ENCODE measurements at regions not wholly inside any gene's neighbourhood (a gene's known extent, or its start where the extent isn't known, plus 50 kb on each side); places are given as distances from the start of the nearest gene placed in this dataset.

DNA sequence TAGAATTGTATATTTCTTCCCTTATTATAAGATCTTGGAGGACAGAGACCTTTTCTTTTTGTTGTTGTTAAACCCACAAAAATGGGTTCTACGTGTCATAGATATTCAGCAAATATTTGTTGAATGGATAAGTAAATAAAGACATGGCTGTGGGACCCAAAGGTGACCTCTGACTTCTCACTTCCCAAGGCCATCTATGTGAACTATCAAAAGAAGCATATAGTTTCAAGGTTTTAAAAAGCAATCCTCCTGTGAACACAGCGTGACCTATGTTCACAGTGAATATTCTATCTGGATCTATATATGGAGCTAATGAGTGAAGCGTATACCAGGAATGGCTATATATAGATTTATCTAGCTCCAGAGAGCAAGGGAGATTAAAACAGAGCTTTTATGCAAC, 312.8 kb upstream of the C11orf87 start:
- no peak for DNase-seq

DNA sequence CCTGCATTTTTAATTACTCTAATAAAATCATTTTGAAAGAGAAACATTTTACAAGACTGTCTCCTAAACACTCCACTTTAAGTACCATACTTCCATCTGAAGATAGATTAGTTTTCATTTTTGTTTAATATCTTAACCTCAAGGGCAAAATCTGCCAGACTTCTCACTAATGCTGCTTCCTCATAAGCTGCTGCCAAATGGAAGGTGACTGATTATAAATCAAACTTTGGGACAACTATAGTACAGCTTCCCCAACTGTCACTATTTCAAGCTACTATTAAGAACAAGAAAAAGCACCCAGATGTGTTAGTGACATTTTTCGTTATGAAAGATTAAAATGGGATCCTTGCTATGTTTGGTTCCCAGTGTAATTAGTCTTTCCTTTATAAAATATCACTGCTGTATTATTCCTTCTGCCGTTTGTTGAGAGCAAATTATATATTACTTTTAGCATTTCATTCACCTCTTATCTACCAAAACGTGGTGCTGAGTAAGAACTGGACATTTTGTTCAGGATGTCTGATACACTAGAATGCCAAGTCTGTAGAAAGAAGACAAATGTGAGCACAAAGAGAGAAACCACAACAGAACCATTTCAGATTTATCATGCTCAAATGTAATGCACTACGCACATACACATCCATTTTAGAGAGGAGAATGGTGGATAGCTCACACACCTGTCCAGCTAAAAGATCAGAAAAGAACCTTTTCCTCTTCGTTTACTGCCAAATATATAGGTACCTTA, 312.2 kb upstream of the C11orf87 start:
- DNase-seq, result no peak

DNA sequence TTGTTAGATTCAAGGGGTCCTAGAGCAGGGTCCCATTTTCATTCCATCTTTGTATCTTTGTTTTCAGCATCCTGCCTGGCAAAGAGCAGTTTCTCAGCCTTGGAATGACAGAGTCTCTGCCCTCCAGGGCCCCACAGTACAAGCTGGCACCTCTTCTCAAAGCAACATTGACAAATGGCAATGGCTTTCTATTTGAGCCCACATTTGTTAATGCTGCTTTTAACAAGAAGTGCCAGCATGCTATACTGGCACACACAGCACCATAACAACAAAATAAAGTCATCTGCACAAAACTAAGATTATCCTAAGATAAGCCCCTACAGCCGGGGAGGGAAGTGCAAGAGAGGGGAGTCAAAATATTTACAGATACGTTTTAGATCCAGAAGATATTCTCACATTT, 309.7 kb upstream of the C11orf87 start:
- DNase-seq, result no peak

DNA sequence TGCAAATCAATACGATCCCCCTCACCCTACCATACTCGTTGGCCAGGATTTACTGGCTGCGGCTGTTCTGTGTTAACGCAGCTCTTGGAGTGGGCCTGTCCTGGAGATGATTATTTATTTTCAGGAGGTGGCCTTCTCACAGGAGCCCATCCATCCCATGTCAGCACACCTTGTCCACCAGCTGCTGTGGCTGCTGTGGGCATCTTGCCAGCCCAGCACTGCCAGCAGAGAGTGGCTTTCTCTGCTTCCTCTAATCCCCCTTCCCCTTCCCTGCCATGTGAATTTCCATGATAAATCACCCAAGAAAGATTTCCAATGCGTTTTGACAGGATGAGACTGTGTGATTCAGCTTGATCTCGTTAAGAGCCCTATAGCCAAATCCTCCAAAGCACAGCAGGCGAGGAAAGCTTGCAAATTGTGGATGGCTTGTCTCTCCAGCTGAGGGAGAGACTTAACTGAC, 309.1 kb upstream of the C11orf87 start:
- DNase-seq, result no peak

DNA sequence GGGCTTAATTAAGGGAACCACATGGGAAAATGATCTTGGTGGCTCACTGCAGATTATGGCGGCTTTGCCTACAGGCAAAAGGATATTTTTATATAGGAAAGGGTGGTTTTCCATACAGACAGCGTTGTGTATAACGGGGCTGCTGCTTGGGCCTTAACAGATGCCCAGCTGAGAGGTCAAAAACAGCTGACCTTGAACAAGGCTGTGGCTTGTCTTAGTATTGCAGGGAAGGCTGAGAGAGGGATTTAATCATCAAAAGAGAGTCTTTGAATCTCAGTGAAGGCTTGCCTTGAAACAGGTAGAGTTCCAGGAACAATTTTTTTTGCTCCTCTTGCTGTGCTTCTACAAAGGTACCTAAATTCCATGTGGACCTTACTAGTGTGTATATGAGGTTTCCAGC, 301.6 kb upstream of the C11orf87 start:
- no peak for DNase-seq

DNA sequence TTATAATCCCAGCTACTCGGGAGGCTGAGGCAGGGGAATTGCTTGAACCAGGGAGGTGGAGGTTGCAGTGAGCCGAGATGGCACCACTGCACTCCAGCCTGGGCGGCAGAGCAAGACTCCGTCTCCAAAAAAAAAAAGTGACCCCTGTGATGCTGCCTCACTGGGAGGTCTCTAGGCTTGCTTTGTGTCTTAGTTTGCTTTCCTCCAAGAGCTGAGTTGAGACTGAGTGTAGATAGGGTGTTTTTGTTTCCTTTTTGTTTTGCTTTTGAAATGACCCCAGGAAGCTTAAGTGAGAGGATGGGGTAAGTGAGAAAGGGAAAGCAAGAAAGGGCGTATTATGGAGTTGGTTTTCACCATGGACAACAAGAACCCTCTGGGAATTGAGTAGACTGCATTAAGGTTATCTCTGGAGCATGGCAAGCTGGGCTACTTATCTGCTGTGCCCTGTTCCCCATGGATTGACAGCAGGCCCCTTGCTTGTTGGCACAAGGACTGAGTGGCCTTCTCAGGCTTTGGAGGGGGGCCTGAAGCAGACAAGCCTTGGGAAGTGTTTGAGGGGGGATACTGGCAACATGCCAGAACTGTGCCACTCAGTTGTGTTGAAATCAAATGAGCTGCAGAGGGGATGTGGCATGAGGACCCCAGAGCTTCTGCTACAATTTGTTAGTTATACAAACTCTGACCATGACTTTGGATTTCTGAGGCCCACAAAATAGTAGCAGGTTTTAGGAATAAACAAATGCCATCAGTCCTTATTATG, 300.6 kb upstream of the C11orf87 start:
- DNase-seq, result no peak

DNA sequence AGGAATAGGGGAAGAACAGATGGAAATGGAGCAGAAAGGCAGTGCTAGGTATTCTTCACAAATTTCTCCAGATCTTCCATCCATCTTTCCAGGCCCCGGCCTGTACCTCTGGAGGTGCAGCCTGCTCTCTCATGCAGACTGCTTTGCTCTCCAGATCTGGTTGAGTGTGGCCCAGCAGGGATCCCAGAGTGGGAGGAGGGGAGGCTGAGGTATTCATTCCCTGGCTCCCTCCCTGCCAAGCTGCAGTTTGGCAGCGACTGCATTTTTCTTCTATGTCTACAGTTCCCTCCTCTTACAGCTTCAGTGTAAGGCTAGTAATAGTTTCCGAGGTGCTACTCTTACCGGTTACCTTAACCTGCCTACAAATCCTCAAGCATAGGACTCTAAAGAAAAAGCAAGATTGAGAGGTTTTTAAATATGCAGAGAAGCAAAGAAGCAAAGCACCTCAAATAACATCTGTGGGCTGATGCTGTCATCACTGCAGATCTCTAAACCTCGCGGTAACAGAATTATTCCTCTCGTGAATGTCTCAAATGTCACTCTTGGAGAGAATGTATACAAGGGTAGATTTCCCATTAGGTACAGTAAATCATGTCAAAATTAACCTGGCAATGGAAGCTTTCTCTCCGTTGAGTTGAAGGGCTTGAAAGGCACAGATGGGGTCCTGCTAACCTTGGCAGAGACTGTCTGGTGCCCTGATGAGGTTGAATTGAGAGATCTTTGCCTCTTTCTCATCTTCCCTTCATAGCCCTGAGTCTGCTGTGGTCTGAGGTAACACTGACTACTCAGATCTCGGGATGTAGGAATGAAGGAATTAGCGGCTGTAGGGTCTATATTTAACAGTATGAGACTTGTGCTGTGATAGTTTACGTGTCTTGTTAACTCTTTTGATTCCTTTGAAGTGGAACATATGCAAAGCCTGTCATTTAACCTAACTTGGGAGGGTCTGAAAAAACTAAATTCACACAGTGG, 297.9 kb upstream of the C11orf87 start:
- DNase-seq, result no peak

DNA sequence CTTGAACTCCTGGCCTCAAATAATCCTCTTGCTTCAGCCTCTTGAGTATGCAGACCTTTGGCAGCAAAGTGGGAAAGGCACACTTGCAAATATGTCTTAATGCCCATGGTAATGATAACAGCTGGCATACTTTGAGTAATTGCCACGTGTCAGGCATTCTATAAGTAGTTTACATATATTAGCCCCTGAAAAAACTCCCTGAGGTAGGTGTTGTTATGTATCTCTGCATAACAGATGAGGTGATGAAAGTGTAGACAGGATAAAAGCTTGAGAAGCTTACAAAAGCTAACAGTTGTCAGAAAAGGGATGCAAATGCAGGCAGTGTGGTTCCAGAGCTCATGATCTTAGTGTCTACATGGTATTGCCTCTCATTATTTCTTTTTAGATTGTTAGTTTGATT, 291.1 kb upstream of the C11orf87 start:
- DNase-seq, result no peak

DNA sequence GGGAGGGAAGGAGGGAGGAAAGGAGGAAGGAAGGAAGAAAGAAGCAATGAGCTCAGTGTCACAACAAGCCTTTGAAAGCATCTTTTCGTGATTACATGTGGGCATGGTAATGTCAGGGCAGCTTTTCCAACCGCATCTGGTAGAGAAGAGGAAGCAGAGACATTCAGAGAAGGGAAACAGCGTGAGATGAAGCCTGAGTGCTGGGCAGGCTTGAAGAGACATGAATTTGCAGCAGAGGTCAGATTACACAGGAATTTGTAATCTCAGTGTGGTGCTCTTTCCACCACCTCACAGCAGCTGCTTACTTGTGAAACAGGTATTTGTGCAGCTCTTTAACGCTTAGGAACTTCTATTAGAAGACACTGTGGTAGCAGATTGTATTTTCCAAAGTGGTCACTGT, 289.5 kb upstream of the C11orf87 start:
- DNase-seq, result no peak

DNA sequence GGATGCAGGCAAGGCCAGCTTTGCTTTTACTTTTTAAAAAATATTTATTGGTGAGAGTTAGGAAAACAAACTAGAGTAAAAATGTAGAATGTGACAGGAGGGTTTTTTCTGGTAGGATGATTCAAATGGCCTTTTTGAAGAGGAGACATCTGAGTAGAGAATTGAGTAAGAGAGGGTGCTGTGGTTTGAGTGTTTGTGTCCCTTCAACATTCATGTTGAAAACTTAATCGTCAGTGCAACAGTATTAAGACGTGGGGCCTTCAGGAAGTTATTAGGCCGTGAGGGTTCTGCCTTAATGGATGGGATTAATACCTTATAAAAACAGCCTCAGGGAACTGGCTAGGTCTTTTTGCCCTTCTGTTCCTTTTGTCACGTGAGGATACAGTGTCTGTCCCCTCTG, 288.8 kb upstream of the C11orf87 start:
- DNase-seq, result no peak

DNA sequence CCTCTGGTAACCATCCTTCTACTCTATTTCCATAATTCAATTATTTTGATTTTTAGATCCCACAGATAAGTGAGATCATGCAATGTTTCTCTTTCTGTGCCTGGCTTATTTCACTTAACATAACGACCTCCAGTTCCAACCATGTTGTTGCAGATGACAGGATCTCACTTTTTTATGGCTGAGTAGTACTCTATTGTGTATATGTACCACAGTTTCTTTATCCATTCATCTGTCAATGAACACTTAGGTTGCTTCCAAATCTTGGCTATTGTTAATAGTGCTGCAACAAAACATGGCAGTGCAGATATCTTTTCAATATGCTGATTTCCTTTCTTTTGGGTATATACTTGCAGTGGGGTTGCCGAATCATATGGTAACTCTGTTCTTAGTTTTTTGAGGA, 286.4 kb upstream of the C11orf87 start:
- DNase-seq, result no peak

DNA sequence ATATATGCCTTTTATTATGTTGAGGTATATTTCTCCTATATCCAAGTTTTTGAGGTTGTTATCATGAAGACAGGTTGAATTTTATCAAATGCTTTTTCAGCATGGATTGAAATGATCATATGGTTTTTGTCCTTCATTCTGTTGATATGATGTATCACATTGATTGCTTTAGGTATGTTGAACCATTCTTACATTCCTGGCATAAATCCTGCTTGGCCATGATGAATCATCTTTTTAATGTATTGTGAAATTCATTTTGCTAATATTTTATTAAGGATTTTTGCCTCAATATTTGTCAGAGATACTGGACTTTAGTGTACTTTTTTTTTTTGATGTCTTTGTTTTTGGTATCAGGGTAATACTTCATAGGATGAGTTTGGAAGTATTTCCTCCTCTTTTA, 283.8 kb upstream of the C11orf87 start:
- no peak for DNase-seq

DNA sequence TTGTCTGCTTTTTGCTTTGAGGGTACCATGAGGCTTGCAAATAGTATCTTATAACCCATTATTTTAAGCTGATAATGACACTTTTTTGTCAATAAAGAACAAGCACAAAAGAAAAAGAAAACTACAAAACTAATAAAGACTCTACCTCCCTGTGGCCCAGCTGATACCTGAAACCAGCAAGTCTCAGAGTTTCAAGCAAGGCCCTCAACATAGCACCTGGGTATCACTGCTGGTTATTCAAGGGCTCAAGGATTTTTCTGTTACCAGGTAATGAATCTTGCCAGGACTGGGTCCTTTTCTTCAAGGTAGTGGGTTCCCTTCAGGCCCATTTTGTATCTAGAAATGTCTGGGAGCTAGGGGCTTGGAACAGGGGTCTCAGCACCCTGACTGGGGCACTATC, 281.6 kb upstream of the C11orf87 start:
- DNase-seq, result no peak

DNA sequence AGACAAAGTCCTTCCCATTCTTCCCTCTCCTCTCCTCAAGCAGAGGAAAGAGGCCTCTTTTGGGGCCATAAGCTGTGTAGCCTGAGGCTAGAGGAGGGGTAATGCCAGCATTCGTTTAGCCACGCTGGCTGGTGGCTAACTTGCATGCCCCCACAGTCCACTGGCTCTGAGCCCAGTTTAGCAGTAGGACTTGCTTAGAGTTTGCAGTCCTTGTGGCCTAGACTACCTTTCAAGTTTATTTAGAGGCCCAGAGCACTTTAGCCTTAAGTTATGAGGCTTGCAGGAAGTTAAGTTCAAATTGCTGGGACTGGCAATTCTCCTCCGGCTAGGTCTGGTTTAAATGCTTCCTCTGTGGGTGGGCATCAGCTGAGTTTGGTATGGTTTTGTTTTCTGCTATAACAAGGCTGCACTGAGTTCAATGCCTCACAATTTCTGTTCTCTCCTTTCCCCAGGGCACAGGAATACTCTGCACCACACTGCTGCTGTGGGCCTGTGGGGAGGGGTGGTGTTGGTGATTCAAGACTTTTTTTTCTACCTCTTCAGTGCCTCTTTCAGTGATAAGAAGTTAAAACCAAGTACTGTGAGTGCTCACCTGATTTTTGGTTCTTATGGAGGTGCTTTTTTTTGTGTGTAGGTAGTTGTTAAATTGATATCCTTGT, 281.0 kb upstream of the C11orf87 start:
- DNase-seq, result no peak

DNA sequence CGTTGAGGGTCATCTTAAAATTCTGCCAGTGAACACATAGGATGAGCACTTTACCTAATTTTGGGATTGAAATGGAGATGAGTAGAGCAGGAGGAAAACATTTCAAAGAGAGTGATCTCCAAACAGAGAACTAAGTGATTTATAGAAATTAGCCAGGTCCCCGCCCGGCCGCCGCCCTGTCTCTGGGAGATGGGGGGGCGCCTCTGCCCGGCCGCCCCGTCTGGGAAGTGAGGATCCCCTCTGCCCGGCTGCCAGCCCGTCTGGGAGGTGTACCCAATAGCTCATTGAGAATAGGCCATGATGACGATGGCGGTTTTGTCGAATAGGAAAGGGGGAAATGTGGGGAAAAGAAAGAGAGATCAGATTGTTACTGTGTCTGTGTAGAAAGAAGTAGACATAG, 276.7 kb upstream of the C11orf87 start:
- no peak for DNase-seq

DNA sequence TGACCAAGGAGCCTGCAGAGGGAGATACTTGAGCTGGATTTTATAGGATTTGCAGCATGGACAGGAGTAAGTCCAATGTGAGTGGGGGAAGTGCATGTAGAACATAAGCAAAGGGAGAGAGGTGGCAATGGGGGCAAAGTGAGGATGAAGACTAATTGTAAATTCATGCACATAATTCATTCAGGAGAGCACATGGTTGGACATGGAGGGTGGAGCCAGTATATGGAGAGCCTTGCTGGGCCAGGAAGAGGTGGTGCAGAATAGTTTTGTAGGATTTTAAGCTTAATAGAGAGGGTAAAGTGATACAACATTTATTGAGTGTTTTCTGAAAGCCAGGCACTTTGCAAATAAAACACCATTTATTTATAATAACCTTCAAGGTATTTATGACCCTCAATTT, 274.3 kb upstream of the C11orf87 start:
- no peak for DNase-seq

DNA sequence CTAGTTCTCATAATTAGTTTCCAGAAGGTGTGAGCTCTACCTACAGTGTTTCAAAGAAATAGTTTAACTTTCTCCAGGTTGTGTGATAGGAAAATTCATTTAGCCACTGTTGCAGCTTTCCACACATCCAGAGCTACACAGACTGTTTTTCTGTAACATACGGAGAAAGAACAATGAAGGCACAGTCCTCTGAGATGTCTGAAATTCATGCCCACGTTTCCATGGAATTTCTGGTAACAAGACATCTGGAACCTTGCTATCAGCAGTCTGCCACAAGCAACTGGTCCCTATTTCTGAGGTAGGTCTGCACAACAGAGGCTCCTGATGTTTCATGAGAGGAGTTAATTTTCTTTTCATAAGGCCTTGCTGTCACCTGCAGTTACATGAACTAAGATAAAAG, 273.3 kb upstream of the C11orf87 start:
- DNase-seq, result no peak

DNA sequence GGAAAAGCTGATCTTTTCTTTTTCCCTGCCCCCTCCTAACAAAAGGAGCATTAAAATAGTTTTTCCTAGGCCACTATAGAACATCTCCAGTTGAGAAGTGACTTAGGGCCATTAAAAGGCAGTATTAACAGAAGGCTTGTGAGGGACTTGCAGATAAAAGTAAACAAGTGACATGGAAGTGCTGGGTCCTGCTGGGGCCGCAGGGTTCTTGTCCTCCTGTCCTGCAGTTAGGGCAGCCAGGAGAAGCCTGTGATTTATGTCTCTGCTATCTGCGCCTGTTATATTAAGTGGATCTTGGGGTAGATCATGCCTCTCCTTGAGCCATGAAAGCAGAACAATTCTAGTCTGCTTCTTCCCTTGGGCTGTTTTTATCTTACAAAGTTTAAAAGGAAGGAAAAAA, 271.4 kb upstream of the C11orf87 start:
- no peak for DNase-seq

DNA sequence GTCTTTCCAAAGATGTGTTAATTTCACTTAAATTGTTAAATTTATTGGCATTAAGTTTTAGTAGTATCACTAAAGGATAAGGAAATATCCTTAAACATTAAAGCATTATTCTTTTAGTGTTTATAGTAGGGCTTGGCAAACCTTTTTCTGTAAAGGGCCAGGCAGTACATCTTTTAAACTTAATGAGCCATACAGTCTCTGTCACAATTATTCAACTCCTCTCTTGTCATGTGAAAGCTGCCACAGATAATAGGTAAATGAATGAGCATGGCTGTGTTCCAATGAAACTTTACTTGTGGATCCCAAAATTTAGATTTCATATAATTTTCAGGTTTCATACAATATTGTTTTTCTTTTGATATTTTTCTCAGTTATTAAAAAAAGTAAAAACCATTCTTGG, 268.2 kb upstream of the C11orf87 start:
- DNase-seq, result no peak

DNA sequence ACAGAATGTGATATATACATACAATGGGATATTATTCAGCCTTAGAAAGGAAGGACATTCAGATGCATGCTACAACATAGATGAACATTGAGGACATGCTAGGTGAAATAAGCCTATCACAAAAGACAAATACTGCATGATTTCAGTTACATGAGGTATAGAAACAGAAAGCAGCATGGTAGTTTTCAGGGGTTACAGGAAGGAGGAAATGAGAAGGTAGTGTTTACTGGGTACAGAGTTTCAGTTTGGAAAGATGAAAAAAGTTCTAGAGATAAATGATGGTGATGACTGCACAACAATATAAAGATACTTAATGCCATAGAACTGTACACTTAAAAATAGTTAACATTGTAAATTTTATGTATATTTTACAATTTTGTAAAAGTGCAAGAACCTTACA, 266.7 kb upstream of the C11orf87 start:
- DNase-seq, result no peak

DNA sequence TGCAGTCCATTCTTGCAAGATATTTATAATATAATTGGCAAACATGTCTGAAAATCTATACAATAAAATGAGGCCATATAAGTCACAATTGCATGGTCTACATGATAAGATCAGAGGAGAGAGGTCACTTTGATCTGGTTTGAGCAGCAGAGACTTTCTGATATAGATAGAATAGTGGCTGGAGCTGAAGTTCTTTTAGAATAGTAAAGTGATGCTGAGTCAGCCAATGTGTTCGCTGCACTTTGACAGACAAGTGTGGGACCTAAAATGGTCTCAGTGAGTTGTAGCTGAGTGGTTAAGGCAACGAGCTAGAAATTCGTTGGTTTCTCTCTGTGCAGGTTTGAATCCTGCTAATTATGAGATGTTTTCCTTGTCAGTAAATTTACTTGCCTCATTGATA, 257.0 kb upstream of the C11orf87 start:
- DNase-seq, result no peak

DNA sequence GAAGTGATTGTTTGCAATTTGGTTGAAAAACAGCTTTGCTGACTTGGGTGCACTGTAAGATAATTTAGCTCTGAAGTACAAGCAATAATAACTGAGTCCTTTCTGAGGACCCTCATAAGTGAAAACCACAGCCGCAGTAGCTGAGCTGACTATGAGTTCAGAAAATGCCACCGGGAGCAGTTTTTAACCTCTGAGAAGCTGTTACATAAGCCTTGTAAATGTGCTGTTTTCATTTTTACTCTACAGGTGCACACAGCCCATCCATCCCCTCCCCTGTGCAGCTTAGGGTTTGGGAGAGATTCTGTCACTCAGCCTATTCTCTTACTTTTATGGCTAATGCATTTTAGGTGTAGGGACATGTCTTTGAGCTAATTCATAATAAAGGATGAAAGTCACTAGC, 255.5 kb upstream of the C11orf87 start:
- DNase-seq, result no peak

DNA sequence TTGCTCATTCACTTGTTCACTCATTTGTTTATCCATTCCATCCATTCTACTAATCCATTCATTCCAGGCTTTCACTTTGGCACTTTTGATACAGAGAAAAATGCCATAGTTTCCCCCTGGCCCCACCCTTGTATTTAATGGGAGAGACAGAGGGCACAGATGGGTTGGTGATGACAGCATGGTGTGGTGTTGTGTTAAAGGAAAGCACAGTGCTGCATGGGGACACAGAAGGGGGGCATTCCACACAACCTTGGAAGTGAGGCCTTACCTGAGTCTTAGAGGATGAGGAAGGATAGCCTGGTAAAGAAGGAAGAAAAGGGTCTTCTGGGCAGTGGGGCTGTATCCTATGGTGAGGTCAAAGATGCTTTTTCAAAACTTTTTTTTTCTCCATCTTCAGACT, 248.5 kb upstream of the C11orf87 start:
- DNase-seq, result no peak
